ENCODE measurements at regions not wholly inside any gene's neighbourhood (a gene's known extent, or its start where the extent isn't known, plus 50 kb on each side); places are given as distances from the start of the nearest gene placed in this dataset.

DNA sequence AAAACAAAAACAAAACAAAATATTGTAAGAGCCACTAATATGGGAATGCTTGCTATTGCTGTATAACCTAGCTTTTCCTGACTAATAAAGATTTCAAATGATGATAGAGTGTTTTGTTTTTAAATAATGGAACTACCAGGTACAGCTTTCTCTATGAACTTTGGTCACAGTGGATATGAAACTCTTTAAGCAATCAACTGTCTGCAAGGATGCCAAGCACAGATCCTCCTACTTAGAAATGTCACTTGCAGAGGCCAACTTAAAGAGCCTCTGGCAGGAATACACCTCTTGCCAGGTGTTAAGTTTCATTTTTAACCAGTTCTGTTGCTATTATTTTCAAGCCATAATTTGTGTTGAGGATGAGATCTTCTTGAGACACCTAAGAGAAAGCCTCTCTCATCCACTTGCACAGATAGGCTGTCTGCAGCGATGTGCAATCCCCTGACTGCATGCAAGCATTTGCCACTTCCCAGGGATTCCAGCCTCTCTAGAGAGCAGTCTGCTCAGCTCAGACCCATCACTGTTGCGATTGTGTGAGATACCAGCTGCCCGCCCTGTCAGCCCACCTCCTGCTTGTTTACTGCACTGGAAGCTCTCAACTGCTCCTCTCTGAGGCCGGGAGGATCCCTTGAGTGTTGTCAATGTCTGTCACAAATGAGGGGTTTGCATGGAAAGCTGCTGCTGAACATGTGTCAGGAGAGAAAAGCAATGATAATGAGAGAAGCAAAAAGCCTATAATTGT lies 86.1 kb upstream of the SCG2 start:
- no peak for TF ChIP-seq CTCF (IDR thresholded peaks at IDR 0.05; ENCODE audit: insufficient read depth, low read depth, low read length)
- no peak for TF ChIP-seq EZH2 (IDR thresholded peaks at IDR 0.05; ENCODE audit: insufficient read depth, low read length)

Measured in astrocyte (in vitro differentiated cells and primary cell).